CD4-positive, alpha-beta T cell treated with Interleukin-21 for 1 hour (primary cell): ENCODE measurements at regions not wholly inside any gene's neighbourhood (a gene's known extent, or its start where the extent isn't known, plus 50 kb on each side); places are given as distances from the start of the nearest gene placed in this dataset.
"Not testable (repeated sequence)": the region's sequence is repeated elsewhere in the genome, so short reads cannot be mapped to it uniquely, and the experiment has no call there.

Source experiments
- DNase-seq: peaks from one replicate; pipeline ENCODE4 v3.0.0-alpha.2; 2020

DNA sequence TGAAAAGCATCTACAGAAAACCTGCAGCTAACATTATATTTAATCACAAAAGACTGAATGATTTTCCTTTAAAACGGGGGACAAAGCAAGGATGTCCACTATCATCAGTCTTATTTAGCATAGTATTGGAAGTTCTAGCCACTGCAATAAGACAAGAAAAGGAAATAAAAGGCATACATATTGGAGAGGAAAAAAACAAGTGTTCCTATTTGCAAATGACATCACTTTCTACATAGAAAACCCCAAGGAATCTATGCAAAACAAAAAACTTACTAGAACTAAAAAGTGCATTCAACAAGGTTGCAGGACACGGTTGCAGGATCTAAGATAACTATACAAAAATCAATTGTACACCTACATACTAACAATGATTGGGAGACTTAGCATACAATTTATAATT, 101.6 kb upstream of the MEF2A start:
- no peak for DNase-seq

DNA sequence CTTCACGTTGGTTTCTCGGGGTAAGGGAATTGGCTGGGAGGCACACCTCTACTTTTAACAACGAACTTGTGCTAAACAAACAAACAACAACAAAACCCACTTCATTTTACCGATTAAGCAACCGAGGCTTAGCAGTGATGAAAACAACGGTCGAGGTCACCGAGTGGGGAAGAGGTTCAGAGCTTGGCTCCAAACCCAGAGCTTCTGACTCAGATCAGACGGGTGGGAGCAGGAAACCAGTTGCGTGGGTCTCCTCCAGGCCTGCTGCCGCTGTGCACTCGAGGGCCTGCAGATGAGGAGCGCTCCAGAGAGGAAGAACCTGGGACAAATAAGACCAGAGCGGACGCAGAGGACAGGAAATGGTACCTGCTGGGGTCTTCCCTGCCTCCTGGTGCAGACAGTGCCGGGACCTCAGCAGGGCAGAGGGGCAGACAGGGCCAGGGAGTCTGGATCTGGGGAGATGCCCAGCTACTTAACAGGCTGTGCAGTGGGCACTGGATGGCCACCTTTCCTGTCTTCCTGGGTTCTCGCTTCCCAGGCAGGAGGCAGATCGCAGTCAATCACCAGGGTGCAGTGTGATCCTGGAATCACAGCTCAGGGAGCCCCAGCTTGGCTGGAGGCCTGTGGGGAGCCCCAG, 99.0 kb upstream of the MEF2A start:
- DNase-seq: no peak

DNA sequence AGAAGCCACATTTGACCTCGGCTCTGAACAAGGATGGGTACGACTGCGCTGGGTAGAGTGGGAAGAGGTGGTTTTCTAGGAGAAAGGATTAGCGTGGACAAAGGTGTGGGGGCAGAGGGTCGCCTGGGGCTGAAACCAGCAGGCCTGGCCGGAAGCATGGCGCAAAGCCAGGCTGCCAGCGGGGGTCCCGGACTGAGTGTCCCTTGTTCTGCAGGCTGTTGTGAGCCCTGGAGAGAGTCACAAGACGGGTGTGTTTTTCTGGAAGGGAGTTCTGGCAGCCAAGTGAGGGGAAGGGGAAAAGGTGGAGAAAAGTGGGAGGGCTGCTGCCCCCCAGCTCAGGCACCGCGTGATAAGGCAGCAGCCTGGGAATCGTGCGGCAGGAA, 98.5 kb upstream of the MEF2A start:
- no peak for DNase-seq

DNA sequence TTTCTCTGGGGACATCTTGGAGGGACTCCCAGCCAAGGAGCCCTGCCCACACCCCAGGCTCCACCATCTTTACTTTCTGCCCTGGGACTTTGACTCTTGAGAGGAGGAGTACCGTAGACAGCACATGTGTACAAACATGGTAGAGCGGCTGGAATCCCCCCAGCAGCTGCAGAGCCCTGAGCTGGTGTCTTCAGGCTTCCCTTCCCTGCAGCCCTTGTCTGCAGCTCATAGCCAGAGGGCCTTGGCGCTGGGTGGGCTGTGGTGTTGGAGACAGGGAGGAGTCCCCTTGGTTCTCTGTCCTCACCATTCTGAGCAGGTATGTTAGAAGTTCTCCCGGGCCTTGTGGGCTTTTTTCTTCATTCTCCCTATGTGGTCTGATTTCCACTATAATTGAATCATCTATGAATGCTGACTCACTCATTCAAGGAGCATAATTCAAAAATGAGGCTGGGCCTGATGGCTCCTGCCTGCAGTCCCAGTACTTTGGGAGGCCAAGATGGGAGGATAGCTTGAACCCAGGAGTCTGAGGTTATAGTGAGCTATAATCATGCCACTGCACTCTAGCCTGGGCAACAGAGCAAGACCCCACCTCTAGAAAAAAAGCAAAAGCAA, 97.8 kb upstream of the MEF2A start:
- DNase-seq: no peak

DNA sequence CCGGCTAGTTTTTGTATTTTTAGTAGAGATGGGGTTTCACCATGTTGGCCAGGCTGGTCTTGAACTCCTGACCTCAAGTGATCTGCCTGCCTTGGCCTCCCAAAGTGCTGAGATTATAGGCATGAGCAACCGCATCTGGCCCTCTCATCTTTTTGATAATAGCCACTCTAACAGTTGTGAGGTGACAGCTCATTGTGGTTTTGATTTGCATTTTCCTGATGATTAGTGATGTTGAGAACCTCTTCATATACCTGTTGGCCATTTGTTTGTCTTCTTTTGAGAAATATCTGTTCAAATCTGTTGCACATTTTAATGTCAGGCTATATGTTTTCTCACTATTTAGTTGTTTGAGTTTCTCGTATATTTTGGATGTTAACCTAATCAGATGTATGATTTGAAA, 95.6 kb upstream of the MEF2A start:
- not testable (repeated sequence) for DNase-seq

DNA sequence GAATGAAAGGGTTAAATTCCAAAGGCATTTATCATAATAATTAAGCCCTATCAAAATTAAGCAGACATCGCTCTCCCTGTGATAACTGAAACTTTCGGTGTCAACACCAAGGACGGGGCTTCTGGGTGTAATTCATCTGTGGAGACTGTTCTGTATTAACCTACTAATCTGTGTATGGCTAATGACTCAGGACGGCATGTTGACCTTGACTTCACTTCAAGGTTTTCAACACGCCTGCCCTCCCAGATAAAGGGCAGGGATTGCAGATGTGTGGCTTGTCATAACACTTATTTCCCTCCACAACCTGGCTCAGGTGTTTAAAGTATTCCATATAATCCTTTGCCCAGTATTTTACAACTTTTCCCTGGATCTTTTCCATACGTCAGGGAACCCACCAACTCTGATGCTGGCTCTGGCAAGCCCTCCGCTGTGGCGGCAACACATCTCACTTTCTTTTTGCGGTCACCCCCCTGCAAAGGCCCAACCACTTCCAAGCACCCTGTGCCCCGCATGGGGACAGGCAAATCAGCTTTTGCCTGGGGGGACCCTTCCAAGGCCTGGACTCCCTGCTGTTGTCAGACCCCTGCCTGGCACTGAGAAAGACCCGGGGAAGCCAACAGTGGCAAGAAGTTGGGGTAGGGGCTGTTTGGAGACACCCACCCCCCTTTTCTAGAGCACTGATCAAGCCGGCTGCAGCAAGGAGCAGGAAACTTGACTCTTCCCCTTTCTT, 93.2 kb upstream of the MEF2A start:
- no peak for DNase-seq

DNA sequence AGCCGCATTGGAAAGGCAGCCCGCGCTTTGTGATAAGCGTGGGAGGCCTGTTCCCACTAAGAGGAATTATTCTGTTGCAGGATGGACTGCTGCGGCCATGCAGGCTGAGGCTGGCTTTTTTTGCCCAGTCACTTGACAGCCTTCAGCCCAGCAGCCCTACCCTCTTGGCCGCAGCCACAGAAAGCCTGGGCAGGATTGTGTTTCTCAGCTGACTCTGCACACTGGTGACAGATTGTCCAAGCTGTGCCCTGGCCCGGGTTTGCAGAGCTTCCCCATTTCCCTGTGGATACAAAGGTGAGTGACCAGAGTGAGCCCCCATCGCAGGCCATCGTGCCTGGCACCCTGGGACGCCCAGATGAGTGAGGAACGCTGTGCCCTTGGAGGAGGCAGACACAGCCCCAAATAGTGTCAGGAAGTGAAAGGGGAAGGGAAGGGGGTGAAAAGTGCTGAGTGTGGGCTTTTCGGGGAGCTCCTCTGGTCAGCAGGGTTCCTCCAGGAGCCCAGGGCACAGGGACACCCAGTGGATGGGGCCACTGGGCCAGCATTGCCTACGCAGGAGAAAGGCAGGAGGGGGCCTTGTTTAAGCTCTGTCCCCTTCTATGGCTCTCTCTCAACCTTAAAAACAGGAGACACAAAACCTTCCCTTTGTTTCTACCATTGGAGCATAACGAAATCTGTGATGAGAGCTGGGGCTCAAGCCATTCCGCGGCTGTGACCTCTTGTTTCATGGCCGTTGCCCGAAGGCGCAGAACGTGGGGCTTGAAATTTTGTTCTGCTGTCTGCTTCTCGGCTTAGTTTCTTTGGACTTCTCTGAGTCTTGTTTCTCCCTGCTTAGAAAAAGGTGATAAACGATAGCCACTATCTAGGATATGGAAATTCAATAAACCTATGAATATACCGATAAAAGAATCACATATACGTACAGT, 91.5 kb upstream of the MEF2A start:
- DNase-seq: no peak

DNA sequence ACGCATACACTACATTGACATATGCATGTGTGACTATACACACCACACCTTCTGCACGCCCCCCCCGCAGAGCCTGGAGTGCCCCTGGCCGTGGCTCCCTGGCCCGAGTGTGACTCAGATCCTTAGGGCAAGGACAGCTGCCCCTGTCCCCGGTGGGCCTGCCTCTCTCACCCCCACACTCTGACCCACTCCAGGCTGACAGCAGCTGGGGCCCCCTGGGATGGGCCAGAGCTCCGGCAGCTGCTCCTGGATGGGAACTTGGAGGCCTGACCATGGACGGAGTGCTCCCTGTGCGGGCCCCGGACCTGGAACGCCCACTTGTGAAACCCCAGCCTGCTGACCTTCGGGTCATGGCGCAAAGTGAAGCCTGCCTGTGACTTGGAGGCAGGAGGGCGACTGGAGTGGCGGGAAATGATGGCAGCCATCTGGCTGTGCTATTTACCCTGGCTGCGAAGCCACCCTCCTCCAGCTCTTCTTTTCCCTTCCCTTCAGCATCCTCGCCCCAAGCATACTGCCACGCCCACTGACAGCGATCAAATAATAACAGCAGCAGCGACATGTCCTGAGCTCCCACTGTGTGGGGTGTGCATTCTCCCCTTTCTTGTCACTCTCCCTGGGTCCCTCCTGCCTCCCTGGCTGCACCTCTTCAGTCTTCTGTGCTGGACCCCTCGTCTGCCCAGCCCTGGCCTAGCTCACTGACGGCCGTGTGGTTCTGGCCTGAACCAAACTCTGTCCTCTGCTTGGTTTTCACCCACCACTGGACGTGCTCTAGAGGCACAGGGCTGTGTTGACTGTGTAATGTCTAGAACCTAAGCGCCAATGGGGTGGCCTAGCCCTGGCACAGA, 90.7 kb upstream of the MEF2A start:
- DNase-seq: no peak

DNA sequence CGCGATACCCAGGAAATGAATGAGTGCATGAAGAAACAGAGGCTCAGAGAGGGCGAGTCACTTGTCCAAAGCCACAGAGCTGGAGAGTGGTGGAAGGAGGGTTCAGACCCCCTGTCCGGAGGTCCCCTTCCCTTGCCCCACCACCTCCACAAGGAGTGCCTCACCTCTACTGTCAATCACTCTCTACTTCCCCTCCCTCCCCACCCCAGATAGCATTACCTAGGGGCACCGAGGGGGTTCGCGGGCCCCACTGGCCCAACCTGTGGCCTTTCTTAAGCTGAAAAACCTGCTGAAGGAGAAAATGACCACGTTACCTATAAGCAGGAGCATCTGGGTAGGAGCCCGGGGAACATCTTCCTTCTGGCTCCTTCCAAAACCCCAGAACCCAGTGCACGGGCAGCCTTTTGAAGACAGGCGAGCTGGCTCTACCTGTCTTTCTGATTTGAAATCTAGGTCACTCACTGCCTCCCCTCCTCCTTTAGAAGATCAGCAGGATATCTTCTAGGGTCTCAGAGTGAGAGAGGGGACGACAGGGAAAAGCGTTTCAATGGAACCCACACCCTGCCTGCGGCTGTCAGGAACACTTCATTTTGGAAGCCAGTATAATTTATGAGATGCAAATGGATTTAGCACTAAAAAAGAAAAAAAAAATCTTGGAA, 89.9 kb upstream of the MEF2A start:
- no peak for DNase-seq

DNA sequence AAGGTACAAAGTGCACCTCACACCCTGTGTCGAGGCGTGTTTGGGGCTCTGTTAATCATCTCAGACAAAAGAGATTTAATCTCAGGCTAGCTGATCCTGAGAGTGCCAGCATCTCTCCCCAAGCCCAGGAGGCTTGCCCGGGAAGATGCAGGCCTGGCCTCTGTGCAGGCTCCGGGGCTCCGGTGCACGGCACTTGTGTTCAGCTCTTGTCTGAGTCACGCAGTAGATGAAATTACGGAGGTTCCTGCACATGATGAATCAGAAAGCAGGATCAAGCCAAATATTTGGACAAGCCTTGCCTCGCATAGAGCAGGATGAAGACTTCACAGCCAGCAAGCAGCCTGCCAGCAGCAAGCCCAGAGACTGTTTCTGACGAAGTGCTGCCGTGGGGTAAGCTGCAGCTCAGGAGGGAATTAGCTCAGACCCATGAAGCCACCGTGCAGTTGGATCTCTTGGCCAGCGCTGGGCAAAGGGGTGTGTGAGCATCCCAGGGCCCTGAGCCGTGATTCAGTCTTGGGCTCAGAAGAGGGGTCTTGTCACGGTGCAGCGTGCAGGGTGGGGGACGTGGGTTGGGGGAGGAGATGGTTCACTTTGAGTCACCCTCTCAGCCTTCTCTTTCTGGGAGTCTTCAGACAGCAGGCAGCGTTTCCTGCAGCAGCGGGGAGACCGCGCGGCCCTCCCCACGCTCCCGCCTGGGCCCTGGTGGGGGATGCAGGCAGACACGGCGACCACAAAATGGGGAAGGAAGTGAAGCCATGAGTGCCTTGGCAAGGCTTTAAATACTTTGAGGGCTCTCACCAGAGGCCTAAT, 89.2 kb upstream of the MEF2A start:
- DNase-seq: peak; percentile 18

DNA sequence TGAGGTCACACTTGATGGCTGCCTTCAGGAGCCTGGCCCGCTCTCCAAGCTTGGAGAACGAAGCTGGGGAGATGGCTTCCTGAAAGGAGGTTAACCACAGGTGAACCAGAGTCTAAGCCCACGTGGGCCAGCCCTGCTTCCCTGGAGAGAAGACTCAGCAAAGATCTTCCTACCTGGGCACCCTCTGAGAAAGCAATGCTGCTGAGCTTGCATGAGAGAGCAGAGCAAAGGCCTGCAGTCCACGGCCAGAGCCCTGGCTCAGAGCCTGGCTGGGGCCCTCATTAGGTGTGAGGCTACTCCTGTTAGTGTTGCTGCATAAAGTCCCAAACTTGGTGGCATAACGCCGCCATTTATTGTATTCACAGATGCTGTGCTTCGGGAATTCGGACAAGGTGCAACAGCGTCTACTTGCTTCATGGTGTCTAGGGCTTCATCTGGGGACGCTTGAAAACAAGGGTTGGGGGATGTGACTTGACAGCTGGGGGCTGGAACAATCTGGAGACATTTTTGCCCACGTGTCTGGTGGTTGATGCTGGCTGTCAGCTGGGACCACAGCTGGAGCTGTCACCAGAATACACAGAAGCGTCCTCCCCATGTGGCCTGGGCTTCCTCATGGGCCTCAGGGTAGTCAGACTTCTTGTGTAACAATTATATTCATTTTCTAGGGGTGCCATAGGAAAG, 87.9 kb upstream of the MEF2A start:
- DNase-seq: no peak

DNA sequence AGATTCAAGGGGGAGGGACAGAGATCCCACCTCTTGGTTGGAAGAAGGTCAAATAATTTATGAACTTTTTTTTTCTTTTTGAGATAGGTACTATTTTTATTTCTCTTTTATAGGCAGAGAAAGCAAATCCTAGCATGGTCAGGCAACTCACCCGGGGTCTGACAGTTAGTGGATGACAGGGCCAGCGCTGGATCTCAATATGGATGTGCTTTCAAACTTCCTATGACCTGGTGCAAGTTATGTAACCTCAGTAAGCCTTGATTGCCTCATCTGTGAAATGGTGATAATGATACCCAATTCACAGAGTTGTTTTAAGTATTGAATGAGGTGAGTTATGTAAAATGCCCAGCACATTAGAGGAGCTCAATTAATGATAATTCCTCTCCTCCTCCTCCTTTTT, 86.8 kb upstream of the MEF2A start:
- DNase-seq: no peak

DNA sequence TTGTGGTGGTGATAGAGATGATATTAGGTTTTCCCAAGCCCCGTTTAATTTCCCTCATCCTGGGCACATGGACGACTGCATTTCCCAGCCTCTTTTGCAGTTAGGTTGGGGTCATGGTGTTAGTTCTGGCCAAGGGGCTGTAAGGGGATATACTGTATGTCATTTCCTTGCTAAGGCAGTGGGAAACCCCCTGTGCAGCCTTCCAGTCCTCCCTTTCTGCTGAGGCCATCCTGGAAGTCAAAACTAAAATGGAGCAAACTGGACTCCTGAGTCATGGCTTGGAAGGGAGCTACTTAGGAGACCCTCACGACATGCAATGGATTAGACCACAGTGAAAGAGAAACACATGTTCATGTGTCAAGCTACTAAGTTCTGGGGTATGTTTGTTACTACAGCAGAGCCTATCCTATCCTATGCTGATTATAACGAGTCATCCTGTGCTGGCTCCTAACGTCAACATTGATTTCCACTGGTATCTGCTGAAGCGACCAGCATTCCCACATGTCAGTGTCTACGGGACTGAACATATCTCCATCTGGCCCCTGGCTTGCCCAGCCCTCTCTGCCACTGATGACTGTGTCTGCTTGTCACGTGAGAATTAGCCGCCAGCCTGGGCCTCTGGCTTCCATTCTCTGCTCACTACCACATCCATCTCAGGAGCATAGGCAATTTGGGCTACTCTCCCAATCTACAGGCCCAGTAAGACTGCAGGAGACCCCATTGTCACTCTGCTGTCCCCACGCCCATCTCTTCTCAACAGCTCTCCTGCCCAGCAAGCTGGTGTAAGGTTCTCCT, 85.6 kb upstream of the MEF2A start:
- no peak for DNase-seq

DNA sequence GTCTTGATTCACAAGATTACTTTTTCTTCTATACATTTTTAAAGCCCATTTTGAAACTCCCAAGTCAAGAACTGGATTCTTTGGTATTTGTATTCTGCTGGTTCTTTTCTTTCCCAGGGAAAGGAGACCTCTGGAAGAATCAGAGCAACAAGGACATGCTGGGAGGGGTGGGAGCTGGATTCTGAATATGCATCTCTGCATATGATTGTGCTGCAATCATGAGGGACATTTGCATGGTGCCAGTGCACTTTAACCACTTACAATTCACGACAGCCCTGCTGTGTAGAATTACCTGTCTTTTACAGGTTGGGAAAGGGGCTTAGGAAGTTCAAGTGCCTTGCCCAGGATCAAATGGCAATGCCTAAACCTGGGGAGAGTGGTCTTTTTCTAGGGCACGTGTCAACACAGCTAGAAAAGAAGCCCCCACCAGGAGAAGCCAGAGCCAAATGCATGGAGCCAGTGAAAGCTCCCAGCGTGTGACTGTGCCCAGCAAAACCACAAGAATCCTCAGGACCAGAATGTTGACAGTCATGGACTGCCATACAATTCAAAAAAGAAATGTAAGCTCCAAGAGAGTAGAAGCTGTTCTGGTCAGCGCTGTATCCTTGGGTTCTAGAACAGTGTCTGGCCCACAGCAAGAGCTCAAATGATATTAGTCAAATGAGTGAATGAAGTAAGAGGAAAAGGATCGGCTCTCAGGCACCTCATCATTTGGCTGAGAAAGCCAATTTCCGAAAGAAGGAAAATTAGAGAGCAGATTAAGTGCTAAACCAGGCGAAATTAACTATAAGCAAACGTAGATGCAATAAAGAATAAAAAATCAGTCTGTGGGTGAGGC, 84.5 kb upstream of the MEF2A start:
- DNase-seq: no peak

DNA sequence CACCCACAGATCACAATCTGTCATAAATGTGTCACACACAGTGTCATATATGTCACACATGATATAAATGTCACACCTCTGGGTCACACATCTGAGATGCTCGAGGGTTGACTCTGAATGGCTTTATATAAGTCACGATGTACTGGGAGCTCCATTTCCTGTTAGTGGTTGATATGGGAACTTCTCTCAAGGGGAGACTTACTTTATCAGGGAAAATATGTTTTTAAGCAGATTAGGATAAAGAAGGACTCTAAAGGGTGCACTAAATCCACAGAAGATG, 83.9 kb upstream of the MEF2A start:
- DNase-seq: no peak

DNA sequence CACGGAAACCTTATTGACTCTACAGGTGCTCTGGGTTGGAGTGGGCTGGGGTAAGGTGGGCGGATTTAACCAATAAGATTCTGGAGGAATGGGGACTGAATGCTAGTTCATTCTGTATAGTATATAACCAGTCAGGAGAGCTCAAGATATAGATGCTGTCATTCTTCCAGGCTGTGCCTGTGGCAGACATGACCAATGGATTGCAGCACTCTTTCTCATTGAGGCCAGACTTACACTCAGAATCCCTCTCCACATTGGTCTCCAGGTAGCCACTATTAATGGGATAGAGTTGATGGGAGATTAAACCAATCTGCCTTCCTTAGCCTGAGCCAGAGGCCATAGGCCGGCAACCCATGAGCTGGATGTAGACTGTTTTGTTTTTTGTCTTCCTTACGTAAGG, 82.8 kb upstream of the MEF2A start:
- no peak for DNase-seq

DNA sequence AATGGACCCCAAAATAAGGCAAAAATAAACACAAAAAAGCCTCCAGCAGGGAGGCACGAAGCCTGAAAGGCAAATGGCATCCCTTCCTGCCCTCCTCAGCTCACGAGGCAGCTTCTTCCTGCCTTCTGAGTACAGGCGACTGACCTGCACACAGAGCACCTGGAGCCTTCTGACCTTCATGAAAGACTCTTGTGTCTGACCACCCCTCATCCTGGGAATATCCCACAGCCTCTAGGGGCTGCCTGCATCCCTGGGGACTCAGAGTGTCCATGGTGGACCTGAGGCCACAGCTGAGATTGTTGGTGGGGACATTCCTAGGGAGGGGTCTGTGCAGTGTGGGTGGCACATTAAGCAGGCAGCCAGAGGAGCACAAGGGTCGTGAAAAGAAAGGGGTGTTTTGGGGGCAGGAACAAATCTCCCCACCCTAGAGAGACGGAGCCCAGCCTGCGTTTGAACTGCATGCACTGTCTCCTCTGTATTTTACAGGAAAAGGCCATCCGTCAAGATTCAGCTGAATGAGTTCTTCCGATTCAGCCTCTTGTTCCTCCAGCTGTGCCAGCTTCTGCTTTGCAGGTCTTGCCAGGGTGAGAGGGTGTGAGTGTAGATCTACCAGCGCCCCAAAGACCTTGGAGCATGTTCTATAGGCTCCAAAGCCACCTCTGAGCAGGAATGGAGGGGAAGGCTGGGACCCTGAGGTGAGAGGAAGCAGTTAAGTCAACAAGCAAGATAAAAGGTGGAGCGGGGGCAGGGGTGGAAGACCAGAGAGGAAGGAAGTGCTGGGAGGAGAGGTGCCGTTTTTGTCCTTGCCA, 80.4 kb upstream of the MEF2A start:
- DNase-seq: no peak

DNA sequence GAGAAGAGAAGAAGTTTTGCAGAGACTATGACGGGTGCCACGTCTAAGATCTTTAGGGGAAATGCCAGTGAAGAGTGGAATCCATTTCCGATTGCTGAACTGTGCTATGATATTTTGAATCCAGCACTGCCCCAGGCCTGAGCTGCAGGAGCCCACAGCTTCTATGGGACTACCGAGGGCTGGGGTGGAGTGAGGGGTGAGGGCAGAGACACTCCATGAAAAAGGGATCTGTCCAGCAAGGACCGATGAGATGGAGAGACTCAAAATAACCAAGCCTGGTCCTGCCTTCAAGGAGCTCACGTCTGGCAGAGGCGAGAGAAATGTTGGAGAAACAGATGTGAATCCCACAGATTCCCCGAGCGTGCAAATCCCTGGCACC, 79.8 kb upstream of the MEF2A start:
- no peak for DNase-seq
